Astrocyte (in vitro differentiated cells and primary cell): ENCODE measurements at regions not wholly inside any gene's neighbourhood (a gene's known extent, or its start where the extent isn't known, plus 50 kb on each side); places are given as distances from the start of the nearest gene placed in this dataset.

ENCODE experiments used
- DNase-seq: peaks from one replicate; pipeline ENCODE4 v3.0.0-alpha.2; 2010; ENCODE audit warnings: low read depth
- FAIRE-seq: peaks from 2 replicates; lab custom pipeline; 2011; peaks lifted over from hg19 to GRCh38; lab: Jason Lieb, UNC
- H2AFZ ChIP-seq: 2 replicates; pipeline ENCODE4 v1.6.0; 2012; ENCODE audit warnings: low read depth, low read length, inconsistent platforms
- H3K27ac ChIP-seq: 2 replicates; pipeline ENCODE4 v1.5.1; 2011; ENCODE audit warnings: low read depth, low read length, inconsistent platforms
- H3K27me3 ChIP-seq: 2 replicates; pipeline ENCODE4 v1.6.0; 2011; ENCODE audit warnings: low read length, inconsistent platforms; ENCODE audit not compliant: insufficient read depth
- H3K36me3 ChIP-seq: 2 replicates; pipeline ENCODE4 v1.5.1; 2011; ENCODE audit warnings: low read length, inconsistent platforms; ENCODE audit not compliant: insufficient read depth
- H3K4me1 ChIP-seq: 2 replicates; pipeline ENCODE4 v1.5.1; 2011; ENCODE audit warnings: low read length, inconsistent platforms; ENCODE audit not compliant: insufficient read depth
- H3K4me2 ChIP-seq: 2 replicates; pipeline ENCODE4 v1.6.0; 2012; ENCODE audit warnings: low read length, inconsistent platforms
- H3K4me3 ChIP-seq: 2 replicates; pipeline ENCODE4 v1.5.1; 2011; ENCODE audit warnings: low read depth, mild to moderate bottlenecking, low read length, inconsistent platforms; ENCODE audit not compliant: insufficient read depth
- H3K79me2 ChIP-seq: 2 replicates; pipeline ENCODE4 v1.6.0; 2012; ENCODE audit warnings: mild to moderate bottlenecking, low read length, inconsistent platforms; ENCODE audit not compliant: insufficient read depth
- H3K9ac ChIP-seq: 2 replicates; pipeline ENCODE4 v1.6.0; 2012; ENCODE audit warnings: mild to moderate bottlenecking, low read length, inconsistent platforms
- H3K9me3 ChIP-seq: 2 replicates; pipeline ENCODE4 v1.5.1; 2012; ENCODE audit warnings: low read depth, mild to moderate bottlenecking, low read length, inconsistent platforms; ENCODE audit not compliant: insufficient read depth
- H4K20me1 ChIP-seq: 2 replicates; pipeline ENCODE4 v1.6.0; 2012; ENCODE audit warnings: low read length, inconsistent platforms; ENCODE audit not compliant: insufficient read depth
- H3K27ac Mint-ChIP-seq: one replicate; pipeline ENCODE4 v1.8.0; 2021; ENCODE audit warnings: mild to moderate bottlenecking, mixed read lengths; ENCODE audit not compliant: unreplicated experiment
- H3K27me3 Mint-ChIP-seq: one replicate; pipeline ENCODE4 v1.8.0; 2021; ENCODE audit warnings: low read depth, mixed read lengths; ENCODE audit not compliant: unreplicated experiment
- H3K36me3 Mint-ChIP-seq: one replicate; pipeline ENCODE4 v1.8.0; 2021; ENCODE audit warnings: low read depth, mixed read lengths; ENCODE audit not compliant: unreplicated experiment
- H3K4me1 Mint-ChIP-seq: one replicate; pipeline ENCODE4 v1.8.0; 2021; ENCODE audit warnings: low read depth, mixed read lengths; ENCODE audit not compliant: unreplicated experiment
- H3K4me3 Mint-ChIP-seq: one replicate; pipeline ENCODE4 v1.8.0; 2021; ENCODE audit warnings: mild to moderate bottlenecking, moderate library complexity, mixed read lengths; ENCODE audit not compliant: unreplicated experiment
- H3K9me3 Mint-ChIP-seq: one replicate; pipeline ENCODE4 v1.8.0; 2021; ENCODE audit warnings: mild to moderate bottlenecking, mixed read lengths; ENCODE audit not compliant: unreplicated experiment
- CTCF ChIP-seq: IDR thresholded peaks from 2 replicates; pipeline ENCODE4 v1.5.1; 2011; ENCODE audit warnings: low read depth, mild to moderate bottlenecking, inconsistent platforms, low read length, moderate library complexity; ENCODE audit not compliant: insufficient read depth
- EZH2 ChIP-seq: IDR thresholded peaks from 2 replicates; pipeline ENCODE4 v1.6.1; 2012; ENCODE audit warnings: mild to moderate bottlenecking, low read length, inconsistent platforms; ENCODE audit not compliant: insufficient read depth

GRCh38 chr10:129258283-129258923, 208.6 kb upstream of the MGMT start:
- no peaks in the 10 kb centered on the region for H3K36me3 Mint-ChIP-seq
- FAIRE-seq (no peak), DNase-seq (no peak)
- no peak overlapping the region for H3K4me3 ChIP-seq
- no peak overlapping the region for H3K4me2 ChIP-seq
- no peaks in the 10 kb centered on the region for H3K9me3 ChIP-seq
- no peaks in the 10 kb centered on the region for H4K20me1 ChIP-seq
- no peaks in the 10 kb centered on the region for H3K79me2 ChIP-seq
- no peak overlapping the region for H3K9ac ChIP-seq
- no peaks in the 10 kb centered on the region for H3K4me1 ChIP-seq
- H2AFZ ChIP-seq = no peak overlapping the region
- no peaks in the 10 kb centered on the region for H3K36me3 ChIP-seq
- H3K9me3 Mint-ChIP-seq = no peaks in the 10 kb centered on the region
- H3K27me3 ChIP-seq = no peaks in the 10 kb centered on the region
- no peak overlapping the region for H3K27ac ChIP-seq
- H3K27me3 Mint-ChIP-seq = peaks cover 8% of the 10 kb centered on the region
- no peak overlapping the region for H3K4me3 Mint-ChIP-seq
- TF ChIP-seq CTCF = no peak
- no peak for TF ChIP-seq EZH2
- no peak overlapping the region for H3K27ac Mint-ChIP-seq
- no peaks in the 10 kb centered on the region for H3K4me1 Mint-ChIP-seq

DNA sequence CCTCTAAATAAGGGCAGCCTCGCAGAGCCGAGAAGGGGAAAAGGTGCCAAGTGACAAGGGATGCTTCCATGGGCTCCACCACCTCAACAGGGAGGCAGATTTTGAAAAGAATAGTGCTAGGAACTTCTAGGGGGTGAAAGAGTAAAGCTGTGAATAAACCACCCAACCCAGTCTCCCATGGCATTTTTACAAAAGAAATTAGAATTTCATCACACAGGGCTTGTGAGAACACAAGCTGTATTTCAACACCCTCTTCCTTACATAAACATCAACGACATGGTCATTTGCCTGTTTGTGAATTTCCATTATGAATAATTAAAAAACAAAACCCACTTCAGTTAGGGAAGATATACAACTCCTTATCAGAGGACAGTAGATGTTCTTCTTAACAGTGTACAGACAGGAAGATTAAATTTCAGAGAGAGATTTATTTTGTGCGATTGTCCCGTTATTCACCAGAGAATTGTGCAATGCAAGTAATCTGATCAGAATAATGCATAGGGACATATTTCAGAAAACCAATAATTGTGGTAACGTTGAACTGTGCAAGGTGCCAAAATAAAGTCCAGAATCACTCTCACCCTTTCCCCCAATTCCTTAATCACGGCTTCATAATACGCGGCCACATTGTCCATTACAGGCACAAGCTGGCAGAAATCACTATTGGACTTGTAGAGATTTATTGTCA, 207.8 kb upstream of the MGMT start:
- DNase-seq (no peak), FAIRE-seq (no peak)
- H3K79me2 ChIP-seq = no peaks in the 10 kb centered on the region
- H3K4me3 ChIP-seq = no peak overlapping the region
- Mint-ChIP-seq H3K9me3 (no peaks in the 10 kb centered on the region), H3K4me1 (no peaks in the 10 kb centered on the region), H3K4me3 (no peak overlapping the region), H3K36me3 (no peaks in the 10 kb centered on the region), H3K27me3 (peaks cover 8% of the 10 kb centered on the region), H3K27ac (no peak overlapping the region)
- H3K36me3 ChIP-seq = no peaks in the 10 kb centered on the region
- no peak overlapping the region for H3K27ac ChIP-seq
- H3K9me3 ChIP-seq = no peaks in the 10 kb centered on the region
- no peak overlapping the region for H3K9ac ChIP-seq
- H4K20me1 ChIP-seq = no peaks in the 10 kb centered on the region
- no peaks in the 10 kb centered on the region for H3K27me3 ChIP-seq
- H3K4me1 ChIP-seq = no peaks in the 10 kb centered on the region
- no peak for TF ChIP-seq CTCF
- TF ChIP-seq EZH2 = no peak
- H3K4me2 ChIP-seq = no peak overlapping the region
- no peak overlapping the region for H2AFZ ChIP-seq

DNA sequence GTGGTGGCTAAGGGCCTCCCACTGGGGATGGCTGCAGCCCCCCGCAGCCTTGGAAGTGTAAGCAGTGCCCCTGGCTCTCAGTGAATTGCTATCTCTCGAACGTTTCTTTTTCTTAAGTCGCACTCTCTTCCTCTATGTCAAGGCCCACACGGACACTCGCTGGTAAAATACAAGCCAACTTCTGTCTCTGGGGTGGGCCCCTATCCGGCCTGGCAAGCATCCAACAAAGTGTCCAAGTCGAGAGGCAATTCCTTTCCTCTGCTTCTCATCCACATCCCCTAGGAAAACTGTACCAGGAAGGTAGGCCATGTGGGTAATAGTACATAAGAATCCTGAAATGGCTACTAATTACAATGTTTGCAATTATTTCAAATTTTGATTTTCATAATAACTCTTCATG, 194.9 kb upstream of the MGMT start:
- H3K36me3 ChIP-seq = no peaks in the 10 kb centered on the region
- Mint-ChIP-seq H3K27me3 (no peaks in the 10 kb centered on the region), H3K4me1 (no peaks in the 10 kb centered on the region), H3K4me3 (no peak overlapping the region), H3K27ac (no peak overlapping the region), H3K36me3 (no peaks in the 10 kb centered on the region), H3K9me3 (no peaks in the 10 kb centered on the region)
- TF ChIP-seq CTCF (no peak), EZH2 (no peak)
- no peaks in the 10 kb centered on the region for H3K4me1 ChIP-seq
- no peak overlapping the region for H2AFZ ChIP-seq
- no peak overlapping the region for H3K4me2 ChIP-seq
- no peaks in the 10 kb centered on the region for H4K20me1 ChIP-seq
- H3K4me3 ChIP-seq = no peak overlapping the region
- no peaks in the 10 kb centered on the region for H3K27me3 ChIP-seq
- H3K79me2 ChIP-seq = no peaks in the 10 kb centered on the region
- no peak overlapping the region for H3K9ac ChIP-seq
- DNase-seq = no peak
- FAIRE-seq = no peak
- no peak overlapping the region for H3K27ac ChIP-seq
- H3K9me3 ChIP-seq = peaks cover 10% of the 10 kb centered on the region
